Left cardiac atrium (tissue), 4 donors: ENCODE measurements at regions not wholly inside any gene's neighbourhood (a gene's known extent, or its start where the extent isn't known, plus 50 kb on each side); places are given as distances from the start of the nearest gene placed in this dataset.

Experiments
- ATAC-seq, 2 donors: fragments of 200-7000 bp; cut with Tn5 transposase; one replicate each; pipeline ENCODE4 v1.9.1; 2020; ENCODE audit warnings: mild to moderate bottlenecking in 2 of 2, moderate library complexity in 2 of 2
- DNase-seq: peaks from one replicate; pipeline ENCODE4 v3.0.0-alpha.2; 2020
- intact Hi-C, 2 donors: fragments of 100-400 bp; cut with DNase I; formaldehyde crosslinking; loops; one replicate each; pipeline versions ENCODE4 v1.14.1 to v1.15.1; 2022 to 2023
- donor health status: DM: no; HTN: yes; CAD: no.
- donor health status: DM: no; HTN: yes; CAD: no; lungs with severe emphysema.
- donor health status: DM: yes; HTN: yes; CAD: no.
- donor health status: Dilated cardiomyopathy.

DNA sequence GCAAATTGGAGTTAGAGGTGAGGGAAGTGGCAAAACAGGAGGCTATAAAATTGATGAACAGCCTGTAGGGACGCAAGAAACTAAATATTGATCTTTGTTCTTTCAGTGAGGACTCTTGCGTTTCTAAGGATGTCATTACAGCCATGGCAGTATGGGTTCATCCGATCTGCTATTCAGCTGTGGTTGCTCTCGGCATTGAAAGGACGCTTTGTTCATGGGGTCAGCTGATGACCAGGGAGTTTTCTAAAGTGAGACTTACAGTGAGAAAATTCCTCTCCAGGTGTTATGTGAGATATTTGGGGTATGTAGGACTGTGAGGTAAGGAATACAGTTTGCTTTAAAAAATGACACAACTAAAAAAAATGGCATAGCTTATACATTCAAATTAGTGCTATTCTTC, 52.7 kb upstream of the PELI1 start:
- intact Hi-C loops: no loop called here
- no peak for ATAC-seq
- DNase-seq: no peak

- ATAC-seq (peak in 1 of 2 donors; percentile 23), DNase-seq (no peak)
- intact Hi-C loops: no loop called here
Measured at GRCh38 chr2:64201151-64201550, 56.9 kb upstream of the PELI1 start.

DNA sequence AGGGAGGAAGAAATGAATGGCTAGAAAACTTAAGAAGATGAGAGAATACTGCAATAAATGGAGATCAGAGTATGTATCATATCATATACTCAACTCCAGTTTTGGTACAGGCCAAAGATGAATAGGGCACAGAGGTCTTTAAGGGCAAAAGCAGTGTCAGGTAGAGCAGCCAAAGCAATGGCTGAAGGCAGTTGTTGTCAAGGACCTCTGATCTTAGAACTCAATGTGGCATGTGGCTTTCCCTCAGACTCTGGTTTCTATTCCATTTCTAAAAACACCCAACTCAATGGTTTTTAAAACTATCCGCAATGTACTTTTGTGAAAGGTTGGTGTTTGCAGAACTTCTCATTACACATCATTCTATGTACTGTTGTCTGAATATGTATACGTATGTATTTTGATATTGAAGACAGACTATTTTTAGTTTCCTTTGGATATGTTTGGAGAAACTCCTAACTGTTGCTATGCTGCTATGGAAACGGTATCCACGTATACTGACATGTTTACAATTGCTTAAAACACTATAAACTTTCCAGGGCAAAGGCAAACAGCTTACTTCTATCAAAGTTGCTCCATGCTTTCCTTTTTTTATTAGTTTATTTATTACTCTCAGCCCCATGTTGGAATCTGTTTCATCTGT, 58.1 kb upstream of the PELI1 start:
- no peak for DNase-seq
- intact Hi-C loops: no loop called here
- peak in 1 of 2 donors; percentile 66 for ATAC-seq

DNA sequence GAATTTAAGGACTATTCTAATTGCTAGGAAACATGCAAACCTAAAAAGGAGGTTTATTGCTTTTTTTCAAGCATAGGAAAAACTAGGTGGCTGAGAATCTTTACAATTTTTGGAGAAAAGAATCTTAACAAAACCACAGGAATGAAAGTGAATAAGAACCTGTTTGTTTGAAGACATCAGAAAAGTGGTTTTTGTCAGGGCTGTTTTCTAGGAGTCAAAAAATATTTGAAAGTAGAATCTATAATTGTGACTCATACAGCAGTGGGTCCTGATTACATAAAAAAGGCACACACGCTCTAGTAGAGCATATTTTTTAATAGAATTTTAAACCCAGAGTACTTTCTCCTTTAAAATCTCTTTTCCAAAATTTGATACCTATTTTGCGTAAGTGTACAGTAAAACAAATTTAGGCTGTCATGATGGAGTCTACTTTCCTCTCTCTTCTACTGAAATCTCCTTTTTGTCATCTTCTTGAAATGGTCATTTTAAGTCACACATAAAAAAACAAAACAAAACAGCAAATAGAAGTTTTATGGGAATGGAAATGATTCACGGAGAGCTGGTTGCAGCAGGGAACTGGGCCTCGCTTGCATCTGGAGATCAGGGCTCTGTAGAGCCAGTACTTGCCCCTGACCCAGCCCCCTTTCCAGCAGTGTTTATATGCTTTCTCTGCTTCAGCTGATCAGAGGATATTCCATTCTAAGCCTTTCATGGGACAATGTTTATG, 59.1 kb upstream of the PELI1 start:
- DNase-seq (no peak), ATAC-seq (peak; percentile 4 to 34)
- intact Hi-C loops: no loop called here

GRCh38 chr2:64203858-64204632, 59.8 kb upstream of the PELI1 start:
- peak; percentile 35 for DNase-seq
- intact Hi-C loops: no loop called here
- peak; percentile 67 to 71 for ATAC-seq

GRCh38 chr2:64204703-64205102, 60.5 kb upstream of the PELI1 start:
- intact Hi-C loops: no loop called here
- DNase-seq: no peak
- ATAC-seq: no peak

GRCh38 chr2:64205415-64205814, 61.2 kb upstream of the PELI1 start:
- intact Hi-C loops: no loop called here
- DNase-seq: no peak
- ATAC-seq: no peak

- ATAC-seq (no peak), DNase-seq (no peak)
- intact Hi-C loops: no loop called here
Measured at GRCh38 chr2:64207573-64207972, 63.4 kb upstream of the PELI1 start.

DNA sequence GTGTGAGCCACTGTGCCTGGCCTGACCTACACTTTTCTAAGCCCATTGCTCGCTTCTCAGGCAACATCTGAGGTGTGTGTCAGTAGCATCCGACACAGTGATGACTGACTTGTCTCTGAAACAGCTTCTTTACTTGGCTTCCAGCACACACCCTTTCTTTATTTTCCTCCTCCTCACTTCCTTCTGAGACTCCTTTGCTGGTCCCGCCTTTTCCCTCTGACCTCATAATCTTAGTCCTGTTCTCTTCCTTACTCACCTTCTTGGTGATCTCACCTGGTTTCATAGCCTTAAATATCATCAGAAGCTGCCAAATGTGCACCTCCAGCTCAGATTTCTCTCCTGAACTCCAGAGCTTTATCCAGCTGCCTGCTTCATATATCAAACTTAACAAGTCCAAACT, 66.6 kb upstream of the PELI1 start:
- DNase-seq (no peak), ATAC-seq (no peak)
- intact Hi-C loops: no loop called here

- intact Hi-C loops: no loop called here
- peak in 1 of 2 donors; percentile 12 for ATAC-seq
- DNase-seq: no peak
Measured at GRCh38 chr2:64211276-64211921, 67.2 kb upstream of the PELI1 start.

- intact Hi-C loops: no loop called here
- ATAC-seq (peak; percentile 41 to 69), DNase-seq (no peak)
Measured at GRCh38 chr2:64212346-64212745, 68.1 kb upstream of the PELI1 start.

DNA sequence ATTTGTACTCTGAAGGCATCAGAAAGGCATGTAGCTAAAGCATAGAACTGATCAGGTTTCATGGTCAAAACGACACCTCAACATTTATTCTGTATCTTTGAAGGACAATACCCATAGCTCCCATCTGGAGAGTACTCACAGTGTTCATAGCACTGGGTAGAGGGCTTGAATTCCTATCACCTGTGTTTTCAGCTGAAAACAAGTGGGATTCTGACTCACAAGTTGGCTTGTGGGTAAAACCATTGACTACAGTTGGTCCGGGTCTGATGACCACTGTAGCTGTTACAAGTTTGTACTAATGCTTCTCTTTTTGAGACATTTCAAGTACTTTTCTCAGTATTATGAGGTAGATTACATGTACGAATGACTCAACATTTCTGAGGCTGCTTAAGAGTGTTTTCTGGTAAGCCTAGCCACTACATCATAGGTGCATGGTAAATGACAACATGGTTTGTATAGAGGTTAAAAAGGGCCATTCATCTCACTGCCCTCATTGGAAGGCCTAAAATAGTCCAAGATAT, 68.6 kb upstream of the PELI1 start:
- ATAC-seq (no peak), DNase-seq (no peak)
- intact Hi-C loops: no loop called here

GRCh38 chr2:64213532-64214275, 69.5 kb upstream of the PELI1 start:
- ATAC-seq (no peak), DNase-seq (no peak)
- intact Hi-C loops: no loop called here

- peak; percentile 12 to 65 for ATAC-seq
- intact Hi-C loops: no loop called here
- peak; percentile 25 for DNase-seq
Measured at GRCh38 chr2:64214281-64215115, 70.3 kb upstream of the PELI1 start.

DNA sequence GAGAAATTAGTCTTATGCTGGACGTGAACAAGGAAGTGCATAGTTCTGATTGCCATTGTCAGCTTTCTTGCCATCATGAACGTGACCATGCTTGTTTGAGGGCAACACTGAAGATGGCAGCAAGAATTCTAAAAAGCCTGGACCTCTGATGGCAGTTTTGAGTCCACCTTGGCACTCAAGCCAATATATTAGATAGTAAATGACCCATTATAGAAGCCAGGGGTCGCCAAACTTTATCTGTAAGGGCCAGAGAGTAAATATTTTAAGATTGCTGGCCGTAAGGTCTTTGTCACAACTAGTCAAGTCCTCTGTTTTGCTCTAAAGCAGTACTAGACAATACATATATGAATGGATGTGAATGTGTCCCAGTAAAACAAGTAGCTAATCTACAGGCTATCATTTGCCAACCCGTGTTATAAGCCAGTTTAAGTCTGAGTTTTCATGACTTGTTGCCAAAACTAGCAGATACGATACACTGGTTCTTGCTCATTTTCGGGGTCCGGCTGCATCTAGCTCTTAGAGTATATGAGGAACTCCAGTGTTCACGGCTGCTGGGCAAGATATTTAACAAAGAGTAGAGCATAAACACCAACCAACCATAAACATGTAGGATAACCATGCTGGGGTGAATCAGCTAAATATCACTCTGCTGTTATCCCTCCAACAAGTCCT, 73.1 kb upstream of the PELI1 start:
- intact Hi-C loops: no loop called here
- no peak for DNase-seq
- ATAC-seq: no peak

- no peak for DNase-seq
- no peak for ATAC-seq
Measured at GRCh38 chr2:64218137-64218802, 74.0 kb upstream of the PELI1 start.

GRCh38 chr2:64219149-64219548, 74.9 kb upstream of the PELI1 start:
- DNase-seq (no peak), ATAC-seq (no peak)
- intact Hi-C loops: no loop called here

More at GRCh38 chr2:64218137-64218802, 74.0 kb upstream of the PELI1 start:
- intact Hi-C loops: no loop called here
